ENCODE measurements at regions not wholly inside any gene's neighbourhood (a gene's known extent, or its start where the extent isn't known, plus 50 kb on each side); places are given as distances from the start of the nearest gene placed in this dataset.

GRCh38 chr2:22600156-22600555 lies 784.8 kb upstream of the KLHL29 start (continued):
- TF ChIP-seq STAT6 (CRISPR knock-in tag; conservative IDR thresholded peaks at IDR 0.05; ENCODE audit: low read depth): no peak

GRCh38 chr2:22600999-22601398 lies 784.0 kb upstream of the KLHL29 start:
- H3K36me3 Mint-ChIP-seq: no peaks in the 10 kb centered on the region
- H3K9me3 Mint-ChIP-seq: no peaks in the 10 kb centered on the region
- DNase-seq (ENCODE audit: low spot score): no peak
- CTCF ChIA-PET: interaction anchor here (0.7 to 1.1 kb wide), 2 partner anchors 26 to 245 kb away, joined by 3 read pairs; no protein-coding TSS in a partner anchor
- TF ChIP-seq ZNF317 (CRISPR knock-in tag; IDR thresholded peaks at IDR 0.05; ENCODE audit: borderline replicate concordance, low read depth) (no peak), FOXP4 (CRISPR knock-in tag; IDR thresholded peaks at IDR 0.05) (no peak), AR (CRISPR knock-in tag; IDR thresholded peaks at IDR 0.05) (no peak), CREM (CRISPR knock-in tag; IDR thresholded peaks at IDR 0.05) (no peak), NR2C2 (CRISPR knock-in tag; IDR thresholded peaks at IDR 0.05) (no peak), EMX1 (CRISPR knock-in tag; IDR thresholded peaks at IDR 0.05) (no peak), USF1 (CRISPR knock-in tag; IDR thresholded peaks at IDR 0.05) (no peak), NR1H2 (CRISPR knock-in tag; IDR thresholded peaks at IDR 0.05) (no peak), ZNF423 (CRISPR knock-in tag; IDR thresholded peaks at IDR 0.05) (no peak), FOXP1 (CRISPR knock-in tag; IDR thresholded peaks at IDR 0.05; ENCODE audit: borderline replicate concordance) (no peak)
- peaks cover 18% of the 10 kb centered on the region for H3K4me1 Mint-ChIP-seq
- H3K27ac Mint-ChIP-seq: no peak overlapping the region
- ATAC-seq: no peak
- H3K4me3 Mint-ChIP-seq: no peak overlapping the region
- POLR2A ChIA-PET: no interaction called here
- no peaks in the 10 kb centered on the region for H3K27me3 Mint-ChIP-seq (ENCODE audit: low read depth)

GRCh38 chr2:22604136-22604535 lies 780.8 kb upstream of the KLHL29 start:
- ATAC-seq: no peak
- POLR2A ChIA-PET: no interaction called here
- TF ChIP-seq AFF4 (CRISPR knock-in tag; IDR thresholded peaks at IDR 0.05; ENCODE audit: borderline replicate concordance): no peak
- TF ChIP-seq ZNF396 (CRISPR knock-in tag; IDR thresholded peaks at IDR 0.05; ENCODE audit: borderline replicate concordance): no peak
- no peak for TF ChIP-seq MXD4 (CRISPR knock-in tag; IDR thresholded peaks at IDR 0.05; ENCODE audit: borderline replicate concordance)
- no peak for TF ChIP-seq NR2C2 (CRISPR knock-in tag; IDR thresholded peaks at IDR 0.05)
- no peak for TF ChIP-seq HMGXB4 (CRISPR knock-in tag; IDR thresholded peaks at IDR 0.05)
- no peak for TF ChIP-seq FOXJ3 (CRISPR knock-in tag; IDR thresholded peaks at IDR 0.05; ENCODE audit: borderline replicate concordance)
- no peak for TF ChIP-seq ATF6 (CRISPR knock-in tag; IDR thresholded peaks at IDR 0.05)

More at GRCh38 chr2:22604136-22604535, 780.8 kb upstream of the KLHL29 start:
- Mint-ChIP-seq H3K27me3 (ENCODE audit: low read depth) (no peaks in the 10 kb centered on the region), H3K27ac (no peak overlapping the region), H3K36me3 (no peaks in the 10 kb centered on the region), H3K9me3 (no peaks in the 10 kb centered on the region), H3K4me3 (no peak overlapping the region), H3K4me1 (peaks cover 9% of the 10 kb centered on the region)
- no peak for DNase-seq (ENCODE audit: low spot score)
- CTCF ChIA-PET: no interaction called here

All from WTC11 (cell line).